OCI-LY7 (cell line): ENCODE measurements at regions not wholly inside any gene's neighbourhood (a gene's known extent, or its start where the extent isn't known, plus 50 kb on each side); places are given as distances from the start of the nearest gene placed in this dataset.

Experiments used
- BruUV-seq: library from RNA; stranded (reverse); fragments of 400-500 nt; replicated peaks from 2 replicates; lab custom pipeline; 2021; lab: Mats Ljungman, UMichigan
- CTCF ChIA-PET: fragments of 300-600 bp; sonication (Branson Sonifier 250); formaldehyde crosslinking; loops from one replicate; lab custom pipeline; 2022; ENCODE audit warnings: antibody characterized with exemption; ENCODE audit not compliant: unreplicated experiment; lab: Charles Lee
- POLR2A ChIA-PET: fragments of 300-600 bp; sonication (Branson Sonifier 250); formaldehyde crosslinking; loops from one replicate; lab custom pipeline; 2022; ENCODE audit warnings: antibody characterized with exemption; lab: Charles Lee
- DNase-seq: peaks from one replicate; pipeline ENCODE4 v3.0.0-alpha.2; 2015; ENCODE audit warnings: low spot score
- H2AFZ ChIP-seq: fragments of 200-600 bp; sonication (generic), shearing (Covaris generic); 2 replicates; pipeline ENCODE4 v1.6.1; 2014; ENCODE audit warnings: mild to moderate bottlenecking, antibody characterized with exemption, low read length, moderate library complexity
- H3K27ac ChIP-seq: fragments of 200-600 bp; sonication (generic); 2 replicates; pipeline ENCODE4 v1.5.1; 2014; ENCODE audit warnings: mixed run types, low read depth, mild to moderate bottlenecking, moderate library complexity, low read length, inconsistent platforms; ENCODE audit not compliant: poor library complexity, severe bottlenecking
- H3K36me3 ChIP-seq: fragments of 200-600 bp; sonication (generic); 2 replicates; pipeline ENCODE4 v1.6.1; 2014; ENCODE audit warnings: mild to moderate bottlenecking, antibody characterized with exemption, low read length, moderate library complexity, mixed read lengths; ENCODE audit not compliant: insufficient read depth
- H3K4me1 ChIP-seq: fragments of 200-600 bp; sonication (generic); 2 replicates; pipeline ENCODE4 v1.5.1; 2014; ENCODE audit warnings: mild to moderate bottlenecking, low read length; ENCODE audit not compliant: insufficient read depth, poor library complexity, severe bottlenecking
- H3K4me2 ChIP-seq: fragments of 200-600 bp; sonication (generic); 2 replicates; pipeline ENCODE4 v1.6.1; 2014; ENCODE audit warnings: mild to moderate bottlenecking, low read length
- H3K4me3 ChIP-seq: fragments of 200-600 bp; sonication (generic); 2 replicates; pipeline ENCODE4 v1.5.1; 2014; ENCODE audit warnings: mild to moderate bottlenecking, low read depth, low read length; ENCODE audit not compliant: poor library complexity, severe bottlenecking
- H3K79me2 ChIP-seq: fragments of 200-600 bp; sonication (generic); 2 replicates; pipeline ENCODE4 v1.6.1; 2016; ENCODE audit warnings: low read depth, mild to moderate bottlenecking, low read length, moderate library complexity, mixed read lengths; ENCODE audit not compliant: insufficient read depth
- H3K9me2 ChIP-seq: fragments of 200-600 bp; sonication (generic); 2 replicates; pipeline ENCODE4 v1.6.1; 2016; ENCODE audit warnings: mild to moderate bottlenecking, low read length, mixed read lengths; ENCODE audit not compliant: insufficient read depth
- H3K9me3 ChIP-seq: fragments of 200-600 bp; sonication (generic); 2 replicates; pipeline ENCODE4 v1.6.1; 2014; ENCODE audit warnings: mild to moderate bottlenecking, mixed run types, low read length, mixed read lengths
- H4K20me1 ChIP-seq: fragments of 200-600 bp; sonication (generic); 2 replicates; pipeline ENCODE4 v1.6.1; 2014; ENCODE audit warnings: mild to moderate bottlenecking, antibody characterized with exemption, low read length, moderate library complexity, mixed read lengths; ENCODE audit not compliant: insufficient read depth
- EZH2phosphoT487 ChIP-seq: fragments of 200-600 bp; sonication (generic); IDR thresholded peaks from 2 replicates; pipeline ENCODE4 v1.6.1; 2018; ENCODE audit warnings: low read depth, borderline replicate concordance, mild to moderate bottlenecking, mixed run types, antibody characterized with exemption, low read length, moderate library complexity, mixed read lengths
- intact Hi-C: fragments of 100-400 bp; cut with micrococcal nuclease; formaldehyde crosslinking; loops from one replicate; pipeline ENCODE4 v1.10.0; 2022; ENCODE audit not compliant: unreplicated experiment
- TF ChIP-seq, protein P1 (sequence below): fragments of 200-600 bp; sonication (generic); conservative IDR thresholded peaks from 2 replicates; pipeline ENCODE4 v1.5.1; 2014; ENCODE audit warnings: mild to moderate bottlenecking, antibody characterized with exemption, low read length, moderate library complexity, mixed read lengths

DNA sequence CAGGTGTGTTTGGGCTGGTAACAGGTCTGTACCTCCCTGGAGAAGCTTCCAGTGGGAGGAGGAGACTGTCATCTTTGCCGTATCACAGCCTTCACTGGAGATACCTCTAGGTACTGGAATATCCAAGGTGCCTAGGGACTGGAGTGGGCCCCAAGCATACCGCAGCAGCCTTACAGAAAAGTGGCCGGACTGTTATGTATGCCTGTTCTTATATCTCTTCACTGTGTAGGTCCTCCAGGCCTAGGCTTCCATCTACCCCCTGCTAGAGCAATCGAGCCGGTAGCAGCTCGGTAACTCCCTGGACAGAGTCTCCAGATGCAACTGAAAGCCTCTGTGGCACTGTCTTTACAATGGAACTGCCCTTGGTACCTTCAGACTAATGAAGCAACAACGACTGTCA is 277.4 kb upstream of the GRIA3 start:
- H2AFZ ChIP-seq: no peak overlapping the region
- H3K36me3 ChIP-seq: no peaks in the 10 kb centered on the region
- DNase-seq: no peak
- H3K9me3 ChIP-seq: no peaks in the 10 kb centered on the region
- no peaks in the 10 kb centered on the region for H4K20me1 ChIP-seq
- TF ChIP-seq EZH2phosphoT487: no peak
- TF ChIP-seq, protein P1, sequence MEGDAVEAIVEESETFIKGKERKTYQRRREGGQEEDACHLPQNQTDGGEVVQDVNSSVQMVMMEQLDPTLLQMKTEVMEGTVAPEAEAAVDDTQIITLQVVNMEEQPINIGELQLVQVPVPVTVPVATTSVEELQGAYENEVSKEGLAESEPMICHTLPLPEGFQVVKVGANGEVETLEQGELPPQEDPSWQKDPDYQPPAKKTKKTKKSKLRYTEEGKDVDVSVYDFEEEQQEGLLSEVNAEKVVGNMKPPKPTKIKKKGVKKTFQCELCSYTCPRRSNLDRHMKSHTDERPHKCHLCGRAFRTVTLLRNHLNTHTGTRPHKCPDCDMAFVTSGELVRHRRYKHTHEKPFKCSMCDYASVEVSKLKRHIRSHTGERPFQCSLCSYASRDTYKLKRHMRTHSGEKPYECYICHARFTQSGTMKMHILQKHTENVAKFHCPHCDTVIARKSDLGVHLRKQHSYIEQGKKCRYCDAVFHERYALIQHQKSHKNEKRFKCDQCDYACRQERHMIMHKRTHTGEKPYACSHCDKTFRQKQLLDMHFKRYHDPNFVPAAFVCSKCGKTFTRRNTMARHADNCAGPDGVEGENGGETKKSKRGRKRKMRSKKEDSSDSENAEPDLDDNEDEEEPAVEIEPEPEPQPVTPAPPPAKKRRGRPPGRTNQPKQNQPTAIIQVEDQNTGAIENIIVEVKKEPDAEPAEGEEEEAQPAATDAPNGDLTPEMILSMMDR: no peak
- H3K27ac ChIP-seq: no peak overlapping the region
- no peaks in the 10 kb centered on the region for H3K9me2 ChIP-seq
- BruUV-seq: no TSS peak
- H3K79me2 ChIP-seq: no peaks in the 10 kb centered on the region
- H3K4me2 ChIP-seq: no peak overlapping the region
- no peak overlapping the region for H3K4me3 ChIP-seq
- no peaks in the 10 kb centered on the region for H3K4me1 ChIP-seq
- intact Hi-C loops: no loop called here
- ChIA-PET CTCF (no interaction called here), POLR2A (no interaction called here)

DNA sequence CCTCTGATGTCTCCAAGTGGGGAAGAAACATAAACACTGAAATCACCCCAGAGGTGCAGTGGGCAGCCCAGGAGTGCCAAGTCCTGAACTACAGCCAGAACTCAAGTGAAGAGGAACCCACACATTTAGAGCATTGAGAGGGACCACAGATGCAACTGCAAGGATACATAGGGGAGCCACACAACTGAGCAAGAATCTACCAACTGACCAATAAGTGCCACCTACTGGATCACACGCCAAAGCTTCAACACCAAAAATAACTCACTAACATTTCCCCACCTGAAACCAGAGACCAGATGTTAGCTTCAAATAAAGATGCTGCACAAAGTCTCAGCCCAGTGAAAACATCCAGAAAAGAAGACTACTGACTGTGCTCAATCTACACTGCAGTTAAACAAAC is 276.7 kb upstream of the GRIA3 start:
- Histone ChIP-seq H3K27ac (no peak overlapping the region), H3K9me3 (no peaks in the 10 kb centered on the region), H3K4me1 (no peaks in the 10 kb centered on the region), H3K9me2 (no peaks in the 10 kb centered on the region), H2AFZ (no peak overlapping the region), H3K79me2 (no peaks in the 10 kb centered on the region), H3K4me2 (no peak overlapping the region), H3K36me3 (no peaks in the 10 kb centered on the region), H3K4me3 (no peak overlapping the region), H4K20me1 (no peaks in the 10 kb centered on the region)
- intact Hi-C loops: no loop called here
- TF ChIP-seq, protein P1: no peak
- TF ChIP-seq EZH2phosphoT487: no peak
- ChIA-PET CTCF (no interaction called here), POLR2A (no interaction called here)
- DNase-seq: no peak
- no TSS peak for BruUV-seq

DNA sequence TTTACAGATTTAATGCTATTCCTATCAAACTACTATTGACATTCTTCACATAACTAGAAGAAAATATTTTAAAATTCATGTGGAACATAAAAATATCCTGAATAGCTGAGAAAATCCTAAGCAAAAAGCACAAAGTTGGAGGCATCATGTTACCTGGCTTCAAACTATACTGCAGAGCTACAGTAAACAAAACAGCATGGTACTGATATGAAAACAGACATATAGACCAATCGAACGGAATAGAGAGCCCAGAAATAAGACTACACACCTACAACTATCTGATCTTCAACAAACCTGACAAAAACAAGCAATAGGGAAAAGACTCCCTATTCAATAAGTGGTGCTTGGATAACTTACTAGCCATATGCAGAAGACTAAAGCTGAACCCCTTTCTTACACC is 273.4 kb upstream of the GRIA3 start:
- DNase-seq: no peak
- TF ChIP-seq, protein P1: no peak
- no peak for TF ChIP-seq EZH2phosphoT487
- no peaks in the 10 kb centered on the region for H4K20me1 ChIP-seq
- no peak overlapping the region for H2AFZ ChIP-seq
- no peaks in the 10 kb centered on the region for H3K36me3 ChIP-seq
- intact Hi-C loops: no loop called here
- H3K4me1 ChIP-seq: no peaks in the 10 kb centered on the region
- ChIA-PET CTCF (no interaction called here), POLR2A (interaction anchor here (1.2 kb wide), 1 partner anchor 10 kb away, joined by 3 read pairs; no protein-coding TSS in a partner anchor)
- H3K27ac ChIP-seq: no peak overlapping the region
- no peaks in the 10 kb centered on the region for H3K9me3 ChIP-seq
- no TSS peak for BruUV-seq
- no peak overlapping the region for H3K4me3 ChIP-seq
- H3K9me2 ChIP-seq: no peaks in the 10 kb centered on the region
- H3K4me2 ChIP-seq: no peak overlapping the region
- H3K79me2 ChIP-seq: no peaks in the 10 kb centered on the region
